SK-N-SH (cell line): ENCODE measurements at regions not wholly inside any gene's neighbourhood (a gene's known extent, or its start where the extent isn't known, plus 50 kb on each side); places are given as distances from the start of the nearest gene placed in this dataset.

ENCODE experiments used
- CTCF ChIA-PET: fragments of 300-600, 350-600 bp; formaldehyde crosslinking; extraction: SDS; loops from one replicate; lab custom pipeline; 2021; lab: Yijun Ruan, JAX
- POLR2A ChIA-PET: fragments of 350-600 bp; sonication (Branson Sonifier 250); formaldehyde crosslinking; extraction: SDS; loops from one replicate; lab custom pipeline; 2020; ENCODE audit warnings: antibody characterized with exemption, inconsistent platforms; lab: Yijun Ruan, JAX
- DNase-seq: peaks from one replicate; pipeline ENCODE4 v3.0.0; 2012
- H2AFZ ChIP-seq: fragments of 200-600 bp; sonication (generic); 2 replicates; pipeline ENCODE4 v1.8.1; 2016; ENCODE audit warnings: antibody characterized with exemption, mild to moderate bottlenecking, low read depth
- H3F3A ChIP-seq: fragments of 200-600 bp; sonication (generic); replicated peaks from 2 replicates; pipeline ENCODE3; 2016; ENCODE audit warnings: antibody characterized with exemption, mild to moderate bottlenecking; ENCODE audit not compliant: insufficient read depth
- H3K27ac ChIP-seq, 2 experiments: fragments of 200-500 bp in 1 of 2; fragments of 200-600 bp in 1 of 2; sonication (Bioruptor generic) in 1 of 2; sonication (generic), shearing (Covaris generic) in 1 of 2; 2 replicates each; pipeline versions ENCODE4 v1.5.1 to v1.6.1; 2014 to 2016; ENCODE audit warnings: low read depth in 2 of 2, inconsistent platforms in 1 of 2, low read length in 1 of 2, mild to moderate bottlenecking in 1 of 2, mixed read lengths in 1 of 2
- H3K27me3 ChIP-seq: fragments of 200-600 bp; sonication (generic), shearing (Covaris generic); 2 replicates; pipeline ENCODE4 v1.6.1; 2016; ENCODE audit warnings: mixed run types; ENCODE audit not compliant: insufficient read depth
- H3K36me3 ChIP-seq, 2 experiments: fragments of 200-500 bp in 1 of 2; fragments of 200-600 bp in 1 of 2; sonication (Bioruptor generic) in 1 of 2; sonication (generic) in 1 of 2; replicated peaks in 1 of 2; 2 replicates each; pipeline versions ENCODE3 to v1.5.1; 2014 to 2016; ENCODE audit warnings: low read length in 1 of 2, mild to moderate bottlenecking in 1 of 2; ENCODE audit not compliant: insufficient read depth in 2 of 2, control insufficient read depth in 1 of 2
- H3K4me1 ChIP-seq, 2 experiments: fragments of 200-500 bp in 1 of 2; fragments of 200-600 bp in 1 of 2; sonication (Bioruptor generic) in 1 of 2; sonication (generic), shearing (Covaris generic) in 1 of 2; 2 replicates each; pipeline versions ENCODE4 v1.5.1 to v1.6.1; 2014 to 2016; ENCODE audit warnings: low read depth in 1 of 2, low read length in 1 of 2, mixed run types in 1 of 2; ENCODE audit not compliant: insufficient read depth in 2 of 2, control insufficient read depth in 1 of 2
- H3K4me2 ChIP-seq: fragments of 200-600 bp; sonication (generic), shearing (Covaris generic); 2 replicates; pipeline ENCODE4 v1.6.1; 2017; ENCODE audit warnings: mixed run types
- H3K4me3 ChIP-seq, 2 experiments: fragments of 200-500 bp in 1 of 2; fragments of 200-600 bp in 1 of 2; sonication (Bioruptor generic) in 1 of 2; sonication (generic), shearing (Covaris generic) in 1 of 2; 2 replicates each; pipeline versions ENCODE4 v1.5.1 to v1.8.1; 2014 to 2016; ENCODE audit warnings: low read depth in 2 of 2, inconsistent platforms in 1 of 2, low read length in 1 of 2, mild to moderate bottlenecking in 1 of 2, mixed read lengths in 1 of 2, moderate library complexity in 1 of 2
- H3K79me2 ChIP-seq: fragments of 200-600 bp; sonication (generic); 2 replicates; pipeline ENCODE4 v1.8.1; 2017; ENCODE audit warnings: mild to moderate bottlenecking; ENCODE audit not compliant: insufficient read depth
- H3K9ac ChIP-seq: fragments of 200-600 bp; sonication (generic); 2 replicates; pipeline ENCODE4 v1.6.1; 2017; ENCODE audit warnings: mixed run types
- H3K9me2 ChIP-seq: fragments of 200-600 bp; sonication (generic); 2 replicates; pipeline ENCODE4 v1.6.1; 2017; ENCODE audit warnings: mixed run types
- H3K9me3 ChIP-seq: fragments of 200-600 bp; sonication (generic); 2 replicates; pipeline ENCODE4 v1.6.1; 2017; ENCODE audit warnings: mixed run types, mild to moderate bottlenecking, moderate library complexity
- H4K20me1 ChIP-seq: fragments of 200-600 bp; sonication (generic); 2 replicates; pipeline ENCODE4 v1.6.1; 2017; ENCODE audit warnings: mild to moderate bottlenecking, mixed run types; ENCODE audit not compliant: insufficient read depth
- CHD2 ChIP-seq: fragments of 150-350 bp; IDR thresholded peaks from 2 replicates; pipeline ENCODE4 v1.6.1; 2018; ENCODE audit warnings: low read length; ENCODE audit not compliant: partially characterized antibody
- CTCF ChIP-seq: fragments of 200-600 bp; sonication (generic); IDR thresholded peaks from 2 replicates; pipeline ENCODE4 v1.6.1; 2017; ENCODE audit warnings: antibody characterized with exemption, mild to moderate bottlenecking, moderate library complexity
- ELF1 ChIP-seq: IDR thresholded peaks from 2 replicates; pipeline ENCODE4 v1.4.0; 2012
- EP300 ChIP-seq, 2 experiments: IDR thresholded peaks; 2 replicates each; pipeline versions ENCODE4 v1.4.0 to v1.6.1; 2012; ENCODE audit warnings: borderline replicate concordance in 1 of 2, low read depth in 1 of 2, low read length in 1 of 2
- EZH2phosphoT487 ChIP-seq: fragments of 200-600 bp; sonication (generic); IDR thresholded peaks from 2 replicates; pipeline ENCODE4 v1.6.1; 2017; ENCODE audit warnings: low read depth, mixed run types, mild to moderate bottlenecking, antibody characterized with exemption, moderate library complexity, borderline replicate concordance
- FOSL2 ChIP-seq: IDR thresholded peaks from 2 replicates; pipeline ENCODE4 v1.4.0; 2012; ENCODE audit warnings: low read depth, mild to moderate bottlenecking, moderate library complexity, borderline replicate concordance
- FOXM1 ChIP-seq: IDR thresholded peaks from 2 replicates; pipeline ENCODE4 v1.4.0; 2012; ENCODE audit warnings: low read depth, mild to moderate bottlenecking
- GATA2 ChIP-seq: sonication (generic); formaldehyde crosslinking; IDR thresholded peaks from 2 replicates; pipeline ENCODE4 v1.5.0; 2020; ENCODE audit warnings: mild to moderate bottlenecking, missing genetic modification reagents
- IRF3 ChIP-seq: fragments of 150-350 bp; IDR thresholded peaks from 2 replicates; pipeline ENCODE4 v1.6.1; 2016; ENCODE audit warnings: mild to moderate bottlenecking, low read depth, low read length
- MAX ChIP-seq: IDR thresholded peaks from 2 replicates; pipeline ENCODE4 v1.4.0; 2012; ENCODE audit warnings: low read depth
- NFIC ChIP-seq: IDR thresholded peaks from 2 replicates; pipeline ENCODE4 v1.4.0; 2012; ENCODE audit warnings: borderline replicate concordance
- NRF1 ChIP-seq: IDR thresholded peaks from 2 replicates; pipeline ENCODE4 v1.6.1; 2012; ENCODE audit warnings: low read depth, mild to moderate bottlenecking, low read length
- PBX3 ChIP-seq: IDR thresholded peaks from 2 replicates; pipeline ENCODE4; 2012
- POLR2AphosphoS5 ChIP-seq: IDR thresholded peaks from 2 replicates; pipeline ENCODE4 v1.6.1; 2012; ENCODE audit warnings: low read depth, low read length
- RAD21 ChIP-seq: IDR thresholded peaks from 2 replicates; pipeline ENCODE4 v1.6.1; 2012; ENCODE audit warnings: mild to moderate bottlenecking, low read length
- RFX5 ChIP-seq: IDR thresholded peaks from 2 replicates; pipeline ENCODE4 v1.6.1; 2012; ENCODE audit warnings: mild to moderate bottlenecking, improper control_type of control experiment, low read length
- SIN3A ChIP-seq: IDR thresholded peaks from 2 replicates; pipeline ENCODE4 v1.6.1; 2012; ENCODE audit warnings: low read depth, mild to moderate bottlenecking, low read length, moderate library complexity, borderline replicate concordance
- SMC3 ChIP-seq: IDR thresholded peaks from 2 replicates; pipeline ENCODE4 v1.6.1; 2012; ENCODE audit warnings: low read depth, low read length, improper control_type of control experiment
- TCF12 ChIP-seq: IDR thresholded peaks from 2 replicates; pipeline ENCODE4 v1.4.0; 2012
- USF2 ChIP-seq: fragments of 150-350 bp; IDR thresholded peaks from 2 replicates; pipeline ENCODE4 v1.6.1; 2017; ENCODE audit warnings: antibody characterized with exemption, low read length, low read depth, borderline replicate concordance
- YY1 ChIP-seq: IDR thresholded peaks from 2 replicates; pipeline ENCODE4 v1.4.0; 2012; ENCODE audit warnings: low read depth, mild to moderate bottlenecking
- ZBTB33 ChIP-seq: IDR thresholded peaks from 2 replicates; pipeline ENCODE4 v1.4.0; 2012; ENCODE audit warnings: low read depth, borderline replicate concordance
- WGBS: methylation state at CpG from one replicate; pipeline ENCODE4 v1.1.6; 2017; ENCODE audit warnings: low lambda C conversion rate; 5-methylcytosine and 5-hydroxymethylcytosine counted together

GRCh38 chr4:188864741-188865140 is 725.5 kb downstream of the TRIML1 start:
- Histone ChIP-seq H3K4me1 (no peaks in the 10 kb centered on the region), H3K9me3 (no peaks in the 10 kb centered on the region), H3K9me2 (no peaks in the 10 kb centered on the region), H3K27me3 (no peaks in the 10 kb centered on the region), H2AFZ (no peak overlapping the region), H3K4me2 (no peak overlapping the region), H3K36me3 (no peaks in the 10 kb centered on the region), H4K20me1 (no peaks in the 10 kb centered on the region), H3K4me3 (no peak overlapping the region), H3K79me2 (no peaks in the 10 kb centered on the region)
- DNase-seq = no peak
- CTCF ChIA-PET = no interaction called here
- 42% methylated on average over 10 of the region's 10 CpGs for WGBS
- POLR2A ChIA-PET = no interaction called here
- TF ChIP-seq POLR2AphosphoS5 (no peak), ZBTB33 (no peak), CHD2 (no peak), EZH2phosphoT487 (no peak), YY1 (no peak), RAD21 (no peak), CTCF (no peak), RFX5 (no peak), PBX3 (no peak), NFIC (no peak), TCF12 (no peak), ELF1 (no peak)
- TF ChIP-seq, all 33 proteins: peak for 0
- Histone ChIP-seq H3K9ac (no peak overlapping the region), H3F3A (no peaks in the 10 kb centered on the region), H3K27ac (no peak overlapping the region)

GRCh38 chr4:188867796-188868195 is 728.6 kb downstream of the TRIML1 start:
- no peaks in the 10 kb centered on the region for H3K36me3 ChIP-seq
- H3K79me2 ChIP-seq = no peaks in the 10 kb centered on the region
- no peaks in the 10 kb centered on the region for H4K20me1 ChIP-seq
- DNase-seq = no peak
- H2AFZ ChIP-seq = no peak overlapping the region
- H3F3A ChIP-seq = no peaks in the 10 kb centered on the region
- no peak overlapping the region for H3K4me3 ChIP-seq
- no peak overlapping the region for H3K9ac ChIP-seq
- POLR2A ChIA-PET = no interaction called here
- H3K9me2 ChIP-seq = no peaks in the 10 kb centered on the region
- no peaks in the 10 kb centered on the region for H3K9me3 ChIP-seq
- no peaks in the 10 kb centered on the region for H3K27me3 ChIP-seq
- no peak overlapping the region for H3K4me2 ChIP-seq
- H3K27ac ChIP-seq = no peak overlapping the region
- CTCF ChIA-PET = no interaction called here
- WGBS = 9% methylated on average over 1 of the region's 1 CpG
- H3K4me1 ChIP-seq = no peaks in the 10 kb centered on the region
- TF ChIP-seq SIN3A (no peak), ELF1 (no peak), FOXM1 (no peak), MAX (no peak), SMC3 (no peak), EP300 (IDR thresholded peaks at IDR 0.05; ENCODE audit: borderline replicate concordance in 1 of 2, low read depth in 1 of 2, low read length in 1 of 2) (no peak), FOSL2 (no peak), GATA2 (CRISPR knock-in tag) (no peak), NRF1 (no peak), TCF12 (no peak), IRF3 (no peak), USF2 (no peak)
